NCI-H345 treated with DMSO at 0.1 percent for 48 hours (cell line): ENCODE measurements at regions not wholly inside any gene's neighbourhood (a gene's known extent, or its start where the extent isn't known, plus 50 kb on each side); places are given as distances from the start of the nearest gene placed in this dataset.
A peak's percentile ranks its signal among the peaks of the same experiment; 100 is the strongest.

Experiments used
- DNase-seq: peaks from one replicate; lab custom pipeline; 2025; ENCODE audit not compliant: unreplicated experiment; lab: John Stamatoyannopoulos, UW

DNA sequence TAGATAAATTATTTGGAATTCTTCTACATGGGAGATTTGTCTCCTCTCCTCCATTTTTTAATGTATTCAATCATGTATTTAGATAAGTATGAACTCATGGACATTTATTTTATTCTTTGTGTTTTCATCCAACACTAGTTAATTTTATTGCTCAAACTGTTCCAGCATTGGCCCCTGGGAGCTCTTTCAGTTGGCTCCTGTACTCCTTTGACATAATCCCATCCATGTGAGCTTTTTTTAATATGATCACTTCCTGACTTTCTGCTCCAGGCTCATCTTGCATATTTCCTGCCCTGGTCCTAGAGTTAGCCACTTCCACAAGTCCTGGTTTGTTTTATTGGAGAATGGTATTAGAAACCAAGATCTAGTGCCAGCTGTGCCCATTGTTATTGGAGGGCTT, 419.0 kb upstream of the CDH11 start:
- DNase-seq, result no peak

DNA sequence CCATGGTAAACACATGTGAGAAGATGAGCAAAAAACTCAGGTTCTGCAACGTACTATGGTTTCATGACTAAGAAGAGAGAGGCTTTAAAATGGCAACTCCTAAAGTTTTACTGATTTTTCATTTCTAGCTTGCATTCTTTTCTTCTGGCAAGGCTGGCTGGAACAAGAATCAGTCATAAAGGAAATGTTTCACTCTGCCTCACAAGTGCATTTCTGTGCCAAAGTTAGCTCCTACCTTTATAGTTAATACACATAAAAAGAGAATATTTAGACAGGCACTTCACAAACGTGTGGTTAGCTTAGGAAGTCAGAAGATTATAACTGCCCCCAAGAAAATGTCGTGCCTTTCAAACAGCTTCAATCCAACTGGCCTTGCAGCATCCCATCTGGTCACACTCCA, 417.1 kb upstream of the CDH11 start:
- DNase-seq, result no peak

DNA sequence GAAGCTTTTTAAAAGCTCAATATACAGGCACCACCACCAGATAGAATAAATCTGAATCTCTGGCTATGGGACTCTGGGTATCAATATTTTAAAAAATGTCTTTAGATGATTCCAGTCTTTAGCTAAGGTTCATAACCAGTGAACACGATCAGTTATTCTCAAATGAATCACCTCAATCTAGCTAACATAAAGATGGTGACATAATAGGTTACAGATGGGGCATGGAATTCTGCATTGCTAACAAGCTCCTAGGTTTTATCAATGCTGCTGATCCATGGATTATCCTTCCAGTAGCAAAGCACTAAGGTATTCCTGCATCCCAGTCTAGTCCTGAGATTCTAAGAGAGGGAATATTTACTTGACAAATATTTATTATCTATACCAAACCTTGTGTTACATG, 415.5 kb upstream of the CDH11 start:
- no peak for DNase-seq

GRCh38 chr16:65534121-65534528, 412.3 kb upstream of the CDH11 start:
- no peak for DNase-seq

- DNase-seq, result no peak
Observed at GRCh38 chr16:65532846-65533245, 411.0 kb upstream of the CDH11 start.

GRCh38 chr16:65532258-65532657, 410.4 kb upstream of the CDH11 start:
- no peak for DNase-seq

GRCh38 chr16:65531475-65531874, 409.6 kb upstream of the CDH11 start:
- DNase-seq, result no peak

DNA sequence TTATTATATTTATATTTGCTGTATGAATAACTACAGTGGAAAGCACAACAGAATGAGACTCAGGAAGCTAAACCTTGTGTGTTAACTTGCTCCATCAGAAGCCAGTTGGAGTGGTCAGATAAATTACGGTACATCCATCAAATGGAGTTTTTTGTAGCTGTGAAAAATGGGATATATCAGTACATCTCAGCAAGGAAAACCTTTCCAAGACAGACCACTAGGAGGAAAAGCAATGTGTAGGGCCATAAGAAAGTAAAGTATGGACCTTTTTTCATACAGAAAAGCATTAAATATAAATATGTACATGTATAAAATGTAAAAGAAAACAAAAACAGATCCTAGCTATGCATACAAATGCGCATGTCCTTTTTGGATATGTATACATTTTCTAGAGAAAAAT, 403.8 kb upstream of the CDH11 start:
- DNase-seq, result no peak

DNA sequence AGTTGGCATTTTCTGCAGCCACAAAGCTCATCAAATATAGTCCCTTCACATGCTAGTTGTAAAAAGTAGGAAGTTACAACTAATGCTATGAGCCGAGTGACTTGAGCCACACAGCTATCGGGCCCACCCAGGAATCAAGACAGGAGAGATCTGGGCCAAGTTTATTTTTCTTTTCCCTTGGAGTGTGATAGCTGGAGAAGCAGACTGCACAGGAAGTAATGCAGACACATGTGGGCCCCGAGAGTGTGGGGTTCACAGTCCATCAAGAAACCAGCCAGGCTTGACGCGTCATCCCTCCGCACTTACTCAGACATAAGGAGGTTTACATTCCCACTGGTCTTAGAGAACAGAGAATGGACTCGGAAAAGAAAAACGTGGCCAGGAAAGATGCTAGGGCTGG, 403.1 kb upstream of the CDH11 start:
- no peak for DNase-seq

DNA sequence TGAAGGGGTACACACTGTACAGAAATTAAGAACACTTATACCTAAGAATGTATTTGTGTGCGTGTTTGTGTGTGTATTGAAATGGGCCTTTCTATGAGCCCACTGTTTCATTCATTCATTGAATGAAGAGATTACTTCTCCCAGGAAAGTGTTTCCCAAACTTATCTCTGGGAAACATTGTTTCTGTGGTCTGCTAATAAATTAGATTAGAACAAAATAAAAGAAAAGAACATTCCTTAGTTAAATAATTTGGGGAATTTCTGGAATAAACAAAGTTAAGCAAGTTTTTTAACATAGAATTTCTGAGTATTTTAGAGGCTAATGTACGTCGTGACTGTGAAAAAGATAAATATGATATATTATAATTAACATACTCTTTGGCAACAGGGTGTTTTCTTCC, 402.4 kb upstream of the CDH11 start:
- no peak for DNase-seq

DNA sequence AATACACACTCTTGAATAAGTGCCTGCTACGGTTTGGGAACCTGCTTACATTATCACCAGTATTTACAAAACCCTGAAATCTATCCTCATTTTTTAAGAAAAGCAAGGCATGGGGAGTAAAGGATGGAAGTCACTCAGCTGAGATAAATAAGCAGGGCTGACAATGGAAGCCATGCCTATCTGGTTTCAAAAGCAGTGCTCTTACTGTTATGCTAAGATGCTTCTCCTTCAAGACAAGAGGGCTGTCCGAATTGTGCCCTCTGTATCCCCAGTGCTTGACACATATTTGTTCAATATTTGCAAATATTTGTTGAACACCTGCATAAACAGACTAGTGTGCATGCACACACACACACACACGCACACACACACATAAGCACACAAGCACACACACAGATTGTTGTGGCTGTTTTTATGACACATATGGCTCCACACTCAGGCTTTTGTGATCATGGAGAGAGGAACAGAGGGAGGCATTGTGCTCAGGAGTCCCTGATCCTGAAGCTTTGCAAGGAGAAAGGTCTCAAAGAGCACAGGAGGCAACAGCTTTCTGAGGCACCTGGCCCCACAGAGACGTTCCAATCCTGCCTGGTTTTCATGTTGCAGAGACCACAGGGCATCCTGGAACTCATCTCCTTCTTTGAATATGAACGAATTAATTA, 401.6 kb upstream of the CDH11 start:
- DNase-seq, result peak; percentile 7

DNA sequence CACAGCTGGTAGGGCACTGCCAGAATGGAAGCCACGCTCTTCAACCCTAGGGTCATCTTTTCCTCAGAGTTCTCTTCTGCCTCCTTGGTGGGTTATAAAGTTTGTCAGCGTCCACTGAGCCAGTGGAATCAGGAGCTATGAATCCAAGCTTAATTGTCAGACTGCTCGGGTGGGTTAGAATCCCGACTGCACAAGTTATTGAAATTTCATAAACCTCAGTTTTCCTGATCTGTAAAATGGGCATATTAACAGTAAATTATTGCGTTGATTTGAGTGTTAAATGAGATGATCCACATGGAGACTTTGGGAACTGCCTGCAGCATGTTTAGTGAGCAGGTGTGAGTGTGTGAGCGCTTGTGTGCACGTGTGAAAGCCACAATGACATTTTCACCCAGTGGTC, 400.5 kb upstream of the CDH11 start:
- no peak for DNase-seq

DNA sequence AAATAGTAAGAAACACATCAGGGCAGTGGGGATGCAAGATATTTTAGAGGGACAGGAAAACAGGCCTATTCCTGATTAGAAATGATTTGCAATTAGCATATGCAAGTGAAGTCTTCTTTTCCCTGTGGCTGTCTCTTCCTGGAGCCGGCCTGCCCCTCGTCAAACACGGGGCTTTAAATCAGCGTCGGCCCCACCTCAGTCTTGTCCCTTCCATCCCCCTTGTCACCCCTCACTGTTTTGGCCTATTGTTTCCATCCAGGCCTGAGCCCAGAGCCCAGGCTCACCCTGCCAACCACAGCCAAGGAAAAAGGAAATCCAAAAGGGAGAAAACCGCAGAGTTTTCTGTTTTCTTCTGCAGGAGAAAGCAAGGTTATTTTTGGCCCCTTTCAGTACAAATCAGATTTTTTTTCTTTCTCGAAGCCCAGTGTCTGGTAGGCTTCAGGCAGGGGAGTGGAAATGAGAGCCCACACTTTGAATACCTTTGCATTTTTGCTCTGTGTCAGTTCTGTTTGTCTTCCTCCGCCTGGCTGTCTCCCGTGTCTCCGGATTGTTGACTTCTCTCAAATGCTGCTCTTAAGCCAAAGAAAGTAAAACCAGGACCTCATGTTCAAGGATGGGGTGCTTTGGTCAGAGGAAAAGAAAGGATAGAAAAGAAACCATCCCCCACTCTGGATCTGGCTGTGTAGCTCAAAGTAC, 399.9 kb upstream of the CDH11 start:
- DNase-seq, result no peak

GRCh38 chr16:65519402-65519801, 397.5 kb upstream of the CDH11 start:
- no peak for DNase-seq

DNA sequence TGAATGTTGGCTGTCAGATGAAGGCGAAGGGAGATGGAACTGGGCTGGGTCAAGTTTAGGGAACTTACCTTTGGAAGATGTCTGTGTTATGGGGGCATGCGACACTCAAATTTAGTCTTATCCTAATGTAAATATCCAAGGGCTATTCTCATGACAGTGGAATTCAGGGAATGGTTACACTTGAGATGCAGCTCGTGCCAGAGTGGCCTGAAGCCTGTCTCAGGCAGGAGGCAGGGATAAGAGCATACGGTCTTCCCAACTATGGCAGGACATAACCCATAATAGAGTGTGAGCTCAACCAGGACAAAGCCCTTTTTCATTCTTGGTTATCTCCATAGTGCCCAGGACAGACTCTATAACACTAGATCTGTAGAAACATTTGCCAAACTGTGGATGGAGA, 393.3 kb upstream of the CDH11 start:
- no peak for DNase-seq

DNA sequence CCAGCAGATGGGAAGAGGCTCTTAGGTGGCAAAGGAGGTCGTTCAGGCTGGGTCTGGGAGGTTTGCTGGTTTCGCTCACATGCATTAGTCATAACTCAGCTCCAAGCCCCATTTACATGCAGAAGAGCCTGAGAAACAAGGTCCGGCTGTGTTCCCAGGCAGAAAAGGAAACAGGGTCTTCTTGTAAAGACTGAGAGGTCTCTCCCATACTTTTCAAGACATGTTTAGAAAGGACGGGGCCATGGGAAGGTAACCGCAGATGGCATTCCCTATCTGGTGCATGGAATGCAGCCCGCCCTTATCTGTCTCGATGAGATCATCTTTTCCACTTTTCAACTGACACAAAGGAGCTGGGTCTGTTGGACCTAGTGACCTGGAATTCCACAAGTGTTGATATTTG, 389.0 kb upstream of the CDH11 start:
- DNase-seq, result no peak

- no peak for DNase-seq
Observed at GRCh38 chr16:65510241-65510640, 388.4 kb upstream of the CDH11 start.

DNA sequence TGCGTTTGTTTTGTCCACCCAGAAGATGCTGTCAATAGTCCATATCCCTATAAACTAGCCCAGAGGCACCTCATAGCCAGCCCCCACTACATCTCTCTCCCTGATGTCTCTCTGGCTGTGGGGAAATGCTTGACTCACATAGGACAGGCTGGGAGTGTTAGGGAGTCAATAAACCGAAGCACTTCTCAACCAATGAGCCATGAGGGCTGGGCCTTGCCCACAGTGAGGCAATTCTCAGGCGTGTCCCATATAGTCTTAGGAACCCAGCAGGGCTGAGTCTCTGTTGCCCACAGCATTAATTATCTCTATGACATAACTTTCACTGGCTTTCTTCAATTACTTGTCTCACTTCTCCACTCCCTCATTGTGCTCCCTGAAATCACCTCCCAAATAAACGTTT, 387.3 kb upstream of the CDH11 start:
- DNase-seq, result no peak

DNA sequence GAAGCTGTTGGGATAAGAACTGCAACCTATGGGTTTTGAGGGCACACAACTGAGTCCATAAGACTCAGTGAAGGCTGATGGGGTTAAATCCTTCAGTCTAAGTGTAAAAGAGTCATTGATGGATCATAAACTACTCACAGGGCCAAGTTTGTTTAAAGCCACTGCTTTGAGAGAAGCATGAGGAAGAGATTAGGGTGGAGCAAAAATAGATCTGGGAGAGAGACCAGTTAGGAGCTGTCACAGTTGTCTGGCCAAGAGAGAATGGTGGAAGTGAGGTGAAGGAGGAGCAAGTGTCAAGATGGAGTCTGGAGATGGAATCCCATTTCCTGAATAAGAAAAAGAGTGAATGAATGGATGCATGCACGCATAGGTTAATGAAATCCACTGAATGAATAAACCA, 379.1 kb upstream of the CDH11 start:
- DNase-seq, result no peak

DNA sequence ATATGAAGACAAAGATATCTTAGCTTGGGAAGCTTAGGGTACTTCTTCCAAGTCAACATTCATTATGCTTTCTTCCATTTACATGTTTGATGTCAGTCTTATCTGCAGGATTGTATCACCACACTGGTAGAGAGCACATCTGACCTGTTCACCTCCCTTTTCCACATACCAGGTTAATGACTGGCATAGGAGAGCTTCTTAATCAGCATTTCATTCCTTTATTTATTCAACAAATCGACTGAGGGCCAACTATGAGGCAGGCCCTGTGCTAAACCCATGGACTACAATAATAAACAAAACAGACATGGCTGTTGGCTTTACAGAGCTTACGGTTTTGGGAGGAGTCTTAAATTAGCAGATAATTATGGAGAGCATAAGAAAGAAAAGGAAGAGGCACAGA, 378.1 kb upstream of the CDH11 start:
- no peak for DNase-seq

DNA sequence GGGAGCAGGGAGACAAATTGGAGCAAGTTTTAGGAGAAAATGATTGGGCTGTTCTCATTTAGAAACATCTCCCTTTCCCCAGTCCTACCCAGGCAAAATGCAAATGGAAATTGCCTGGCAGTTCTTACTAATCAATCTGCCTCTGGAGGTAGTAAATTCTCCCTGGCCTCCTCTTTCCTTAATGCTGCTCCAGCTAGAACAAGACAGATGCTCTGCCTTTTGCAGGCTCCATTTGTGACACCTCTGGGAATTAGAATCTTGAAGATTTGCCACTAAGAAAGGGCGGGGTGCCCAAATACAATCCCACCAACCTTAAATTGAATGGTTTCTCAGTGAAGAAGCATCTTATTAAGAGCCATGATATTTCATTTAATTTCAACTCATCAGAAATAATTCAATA, 377.7 kb upstream of the CDH11 start:
- DNase-seq, result no peak

GRCh38 chr16:65497571-65497970, 375.7 kb upstream of the CDH11 start:
- DNase-seq, result no peak

DNA sequence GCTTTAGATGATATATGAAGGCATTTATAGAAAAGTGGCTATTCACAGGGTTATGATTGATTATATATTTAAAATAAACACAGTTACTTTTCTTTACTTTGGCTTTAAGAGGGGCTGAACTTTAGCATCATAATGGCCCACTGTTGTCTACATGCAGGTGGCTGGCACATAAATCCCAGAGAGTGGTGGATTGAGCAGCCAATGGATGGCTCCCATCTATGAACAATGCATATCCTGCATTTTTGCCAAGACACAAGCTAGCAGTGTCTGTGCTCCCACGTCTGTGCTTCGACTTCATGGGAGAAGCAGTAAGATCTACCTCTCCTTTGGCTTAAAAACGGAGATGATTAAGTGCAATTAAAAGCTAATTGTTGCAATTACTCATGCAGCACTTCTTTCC, 373.2 kb upstream of the CDH11 start:
- no peak for DNase-seq
